IPS-NIHi7 (cell line): ENCODE measurements at regions not wholly inside any gene's neighbourhood (a gene's known extent, or its start where the extent isn't known, plus 50 kb on each side); places are given as distances from the start of the nearest gene placed in this dataset.

Source experiments
- DNase-seq: peaks from one replicate; pipeline ENCODE4 v3.0.0; 2012; ENCODE audit warnings: mixed read lengths; ENCODE audit errors: extremely low spot score

DNA sequence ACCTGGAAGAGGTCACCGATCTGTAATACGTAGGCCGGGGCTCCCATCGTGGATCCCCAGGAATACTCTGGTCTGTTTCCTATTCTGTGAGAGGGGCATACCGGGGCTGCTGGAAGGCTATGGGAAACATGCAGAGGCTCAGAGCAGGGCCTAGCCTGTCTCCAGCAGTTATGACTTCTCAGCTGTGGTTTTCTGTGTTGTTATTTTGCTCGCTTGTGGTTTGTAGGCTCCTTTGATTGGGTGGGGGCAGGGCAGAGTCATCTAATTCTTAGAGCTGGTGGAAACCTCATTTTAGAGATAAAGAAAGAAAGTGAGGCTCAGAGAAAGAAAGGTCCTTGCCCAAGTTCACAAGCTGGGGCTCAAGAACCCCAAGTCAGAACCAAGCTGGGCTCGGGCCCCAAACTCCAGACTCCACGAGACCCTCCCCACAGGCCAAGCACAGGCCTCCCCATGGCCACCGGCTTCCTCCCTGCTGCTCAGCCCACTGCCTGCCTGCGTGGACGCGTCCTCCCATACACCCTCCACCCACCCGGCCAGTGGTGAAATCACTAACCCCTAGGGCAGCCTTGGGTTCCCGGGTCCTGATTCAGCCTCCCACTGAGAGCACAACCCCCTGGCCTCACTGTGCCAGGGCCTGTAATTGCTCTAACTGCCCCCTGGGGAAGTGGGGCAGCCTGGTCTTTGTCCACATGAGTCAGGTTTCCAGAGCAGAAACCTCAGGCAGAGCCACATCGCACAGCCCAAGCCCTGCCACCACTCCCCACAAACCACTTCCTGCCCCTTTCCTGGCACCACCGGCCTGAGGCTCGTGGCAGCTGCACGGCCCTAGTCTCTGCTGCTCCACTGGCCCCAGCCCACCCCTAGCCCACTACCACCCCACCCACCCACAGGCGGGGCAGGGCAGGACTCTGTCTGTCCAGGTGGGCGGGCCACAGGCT lies 270.8 kb downstream of the UACA start:
- DNase-seq: no peak

DNA sequence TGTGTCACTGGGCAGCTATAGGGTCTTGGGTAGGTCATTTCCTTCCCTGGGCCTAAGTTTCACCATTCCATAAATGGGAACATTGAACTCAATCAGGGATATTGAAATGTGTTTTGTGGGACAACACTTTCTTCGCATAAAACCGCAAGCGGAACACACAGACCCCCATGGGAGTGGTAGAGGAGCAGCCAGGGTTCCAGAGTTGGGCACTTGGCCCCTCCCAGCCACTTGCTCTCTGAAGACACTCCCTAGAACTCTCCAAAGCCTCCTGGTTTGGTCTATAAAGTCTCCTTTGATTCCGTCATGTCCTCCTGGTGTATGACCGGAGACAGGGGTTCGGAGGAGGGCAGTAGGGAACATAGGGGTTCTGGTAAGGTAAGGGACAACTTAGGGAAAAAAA lies 271.7 kb downstream of the UACA start:
- DNase-seq: no peak

DNA sequence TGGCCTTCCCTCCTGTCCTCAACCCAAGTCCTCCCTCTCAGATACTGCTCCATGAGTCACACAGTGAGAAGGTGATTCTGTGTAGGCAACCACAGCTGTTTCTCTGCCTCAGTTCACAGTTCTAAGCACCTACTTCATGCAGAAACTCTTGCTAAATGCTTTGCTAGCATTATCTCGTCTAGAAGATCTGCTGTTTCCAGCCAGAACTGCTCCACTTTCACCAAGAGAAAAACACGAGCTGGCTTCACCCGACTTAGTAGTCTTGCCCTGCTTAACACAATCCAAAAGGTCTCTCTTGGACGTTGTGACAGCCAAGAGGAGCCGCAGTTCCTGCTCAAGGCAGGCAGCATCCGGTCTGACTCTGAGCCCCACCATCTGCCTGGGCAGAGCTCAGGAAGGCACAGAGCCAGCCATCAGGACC lies 272.1 kb downstream of the UACA start:
- no peak for DNase-seq

DNA sequence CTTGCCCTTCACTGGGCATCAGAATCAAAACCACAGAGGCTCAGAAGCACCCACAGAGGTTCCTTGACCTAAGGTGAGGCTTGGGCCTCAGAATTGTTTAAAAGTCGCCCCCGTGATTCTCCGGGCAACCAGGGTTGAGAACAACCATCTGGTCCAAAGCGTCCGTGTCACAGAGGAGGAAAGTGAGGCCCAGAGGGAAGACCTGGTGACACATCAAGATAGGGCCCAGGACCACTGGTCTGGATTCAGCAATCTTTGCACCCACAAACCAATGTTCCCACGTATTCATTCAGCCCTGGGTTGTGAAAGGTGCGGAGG lies 272.6 kb downstream of the UACA start:
- DNase-seq: no peak

DNA sequence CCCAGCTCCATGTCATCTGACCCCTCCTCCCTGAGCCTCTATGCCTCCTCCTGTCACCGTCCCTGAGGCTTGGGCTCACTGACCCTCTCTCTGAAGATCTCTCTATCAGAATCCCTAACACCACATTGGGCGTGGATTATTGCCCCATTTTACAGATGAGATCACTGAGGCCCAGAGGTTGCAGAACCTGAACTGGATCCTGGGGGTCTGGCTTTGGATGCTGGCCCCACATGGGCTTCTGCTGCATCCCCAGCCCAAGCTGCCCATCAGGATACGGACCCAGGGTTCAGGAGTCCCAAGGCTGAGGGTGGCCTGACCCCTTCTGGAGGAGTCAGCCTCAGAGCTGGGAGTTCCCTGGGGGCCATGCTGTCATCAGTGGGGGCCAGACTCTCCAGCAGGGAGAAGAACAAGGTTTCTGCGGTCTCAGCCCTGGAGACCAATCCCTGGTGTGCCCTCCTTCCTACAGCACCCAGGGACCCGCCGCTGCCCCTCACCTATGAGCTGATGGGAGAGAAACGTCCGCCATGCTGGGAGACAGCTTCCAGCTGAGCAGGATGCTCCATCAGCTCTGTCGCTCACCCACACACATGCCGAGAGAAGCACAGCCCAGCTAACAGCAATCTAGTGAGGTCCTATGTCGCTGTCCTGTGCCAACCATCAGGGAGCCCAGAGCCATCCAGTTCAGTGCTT lies 273.1 kb downstream of the UACA start:
- no peak for DNase-seq

DNA sequence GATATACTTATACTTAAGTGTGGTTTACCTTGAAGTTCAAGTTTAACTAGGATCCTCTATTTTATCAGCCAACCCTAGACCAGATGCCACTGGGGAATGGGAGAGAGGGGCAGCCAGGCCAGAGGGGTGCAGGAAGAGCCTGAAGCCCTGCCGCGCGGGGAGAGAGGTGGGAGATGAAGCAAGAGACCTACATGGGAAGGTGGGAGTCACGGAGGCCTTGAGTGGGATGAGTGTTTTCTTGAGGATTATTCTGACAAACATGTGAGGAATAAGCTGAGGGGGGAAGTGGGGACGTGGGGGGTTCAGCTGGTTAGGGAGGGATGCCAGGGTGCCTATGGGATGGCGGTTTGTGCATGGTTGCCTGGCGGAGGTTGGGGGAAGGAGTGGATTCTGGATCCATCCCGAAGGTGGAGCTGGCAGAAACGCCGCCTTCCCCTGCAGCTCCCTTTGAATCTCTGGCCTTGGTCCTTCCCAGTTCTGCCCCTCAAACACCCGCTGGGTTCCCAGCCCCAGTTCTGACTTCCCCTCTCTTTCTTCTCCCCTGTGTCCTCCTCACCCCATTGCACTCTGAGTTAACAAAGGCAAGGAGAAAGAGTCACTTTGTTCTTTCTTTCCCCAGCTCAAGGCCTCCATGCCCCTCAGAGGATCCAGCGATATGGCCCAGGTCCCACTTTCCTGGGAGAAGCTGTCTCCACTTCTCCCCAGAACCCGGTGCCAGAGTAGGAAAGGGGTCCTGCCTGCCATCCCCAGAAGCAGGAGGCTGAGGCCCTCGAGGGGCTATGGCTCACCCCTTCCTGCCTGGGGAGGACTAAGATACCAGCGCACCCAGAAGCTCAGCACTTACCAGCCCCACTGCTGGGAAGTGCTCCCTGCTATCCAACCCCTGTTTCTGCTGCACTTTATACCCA lies 274.2 kb downstream of the UACA start:
- DNase-seq: no peak

DNA sequence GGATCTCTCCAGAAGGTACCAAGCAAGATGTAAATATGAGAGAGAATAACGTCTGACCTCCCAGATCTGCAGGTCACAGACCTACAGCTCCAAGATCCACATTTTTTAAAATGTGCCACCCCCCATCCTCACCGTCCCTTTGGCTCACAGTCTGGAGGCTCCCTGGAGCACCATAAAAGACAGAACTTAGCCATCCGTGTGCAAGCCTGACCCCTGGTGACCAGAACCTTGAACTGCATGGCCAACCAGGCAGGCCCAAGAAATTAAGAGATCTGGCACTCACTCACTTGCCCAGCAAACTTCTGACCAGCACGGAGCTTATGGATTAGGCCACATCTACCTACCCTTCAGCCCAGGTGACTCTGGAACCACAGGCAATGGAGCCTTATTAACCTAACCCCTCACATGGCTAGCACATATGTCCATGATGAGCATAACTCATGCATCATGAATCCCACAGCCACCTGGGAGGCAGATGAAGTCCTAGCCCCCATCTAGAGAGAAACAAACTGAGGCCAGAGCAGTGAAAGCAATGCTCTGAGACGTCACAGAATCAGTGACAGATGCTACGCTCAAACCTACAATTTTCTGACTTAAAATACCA lies 275.3 kb downstream of the UACA start:
- peak; percentile 89 for DNase-seq

DNA sequence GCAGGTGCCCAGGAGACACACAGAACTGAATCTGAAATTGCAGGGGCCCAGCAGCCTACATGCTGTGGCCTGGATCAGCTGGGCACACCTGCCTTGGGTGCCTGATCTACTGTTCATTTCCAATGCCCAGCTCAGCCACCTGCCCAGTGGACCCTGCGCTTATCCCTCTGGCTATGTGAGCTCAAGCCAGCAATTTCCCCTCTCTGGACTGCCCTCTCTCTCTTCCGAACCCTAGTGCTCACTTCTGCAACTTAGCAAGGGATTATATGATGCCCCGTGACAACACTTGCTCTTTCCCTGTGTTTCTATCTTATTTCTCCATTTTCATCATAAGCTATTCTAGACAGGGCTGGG lies 276.0 kb downstream of the UACA start:
- no peak for DNase-seq

DNA sequence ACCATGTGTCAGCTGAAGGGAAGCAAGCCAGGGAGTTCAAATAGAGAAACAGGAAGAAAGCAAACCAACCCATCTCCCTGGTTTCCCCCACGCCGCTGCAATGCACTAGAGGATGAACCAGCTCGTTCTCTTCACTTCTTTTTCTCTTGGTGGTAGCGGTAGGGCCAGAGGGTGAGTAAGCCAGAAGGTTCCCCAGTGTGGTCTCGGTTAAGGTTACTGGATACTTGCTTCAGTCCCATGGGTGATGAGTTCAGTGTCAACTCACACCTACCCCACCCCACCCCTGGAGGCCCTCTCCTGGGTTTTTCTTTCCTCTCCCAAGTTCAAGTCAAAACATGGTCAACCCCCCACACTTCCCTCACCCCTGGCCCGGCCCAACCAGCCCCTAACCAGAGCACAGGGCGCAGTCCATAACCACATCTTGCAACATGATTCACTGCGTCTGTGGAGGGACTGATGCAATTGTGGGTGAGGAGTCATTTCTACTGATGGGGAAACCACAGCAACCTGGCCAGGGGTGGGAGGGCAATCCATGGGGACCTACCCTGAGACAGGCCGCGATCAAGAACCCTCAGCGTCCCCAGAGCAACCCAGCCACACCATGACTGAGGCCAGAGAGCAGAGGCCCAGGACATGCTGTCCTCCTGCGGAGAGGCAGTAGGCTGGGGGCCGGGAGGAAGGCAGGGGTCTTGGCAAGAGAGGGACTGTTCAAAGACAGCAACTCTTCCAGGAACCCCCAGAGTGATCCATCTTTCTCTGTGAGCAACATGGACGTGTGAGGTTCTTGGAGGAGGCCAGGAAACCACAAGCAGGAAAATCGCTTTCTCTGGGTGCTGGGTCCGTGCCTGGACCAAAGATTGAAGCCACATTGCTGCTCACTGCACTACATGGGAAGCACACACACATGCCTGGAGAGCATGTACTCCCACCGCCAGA lies 276.6 kb downstream of the UACA start:
- no peak for DNase-seq

DNA sequence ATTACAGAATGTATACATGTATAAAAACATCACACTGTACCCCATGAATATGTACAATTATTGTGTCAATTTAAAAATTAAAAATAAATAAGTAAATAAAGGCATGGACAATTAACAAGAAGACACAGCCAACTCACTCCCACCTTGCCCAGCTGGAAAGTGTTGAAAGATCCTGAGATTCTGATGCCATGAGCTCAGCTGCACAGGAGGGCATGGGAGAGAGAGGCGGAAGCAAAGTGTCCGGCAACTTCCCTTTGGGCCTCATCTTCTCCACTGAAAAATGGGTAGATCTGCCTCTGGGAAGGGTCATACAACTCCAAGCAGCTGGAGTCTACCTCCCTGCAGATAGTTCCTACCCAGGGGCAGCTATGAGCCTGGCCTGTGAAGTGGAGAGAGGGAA lies 277.3 kb downstream of the UACA start:
- no peak for DNase-seq

DNA sequence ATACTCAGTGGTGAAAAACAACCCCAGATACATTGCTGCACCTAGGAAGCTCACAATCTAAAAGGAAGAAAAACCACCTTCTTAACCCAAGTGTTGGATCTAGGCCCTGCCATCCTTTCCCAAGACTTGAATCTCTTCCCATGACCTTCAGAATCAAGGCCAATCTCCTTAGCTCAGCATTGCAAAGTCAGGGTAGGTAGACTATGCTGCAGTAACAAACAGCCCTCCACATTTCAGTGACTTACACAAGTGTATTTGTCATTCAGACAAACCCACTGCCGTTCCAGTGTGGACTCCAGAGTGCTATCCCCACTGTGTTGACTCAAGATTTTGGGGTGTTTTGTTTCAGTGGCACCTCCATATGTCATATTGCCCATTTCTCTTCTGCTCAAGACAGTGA lies 278.4 kb downstream of the UACA start:
- DNase-seq: no peak

DNA sequence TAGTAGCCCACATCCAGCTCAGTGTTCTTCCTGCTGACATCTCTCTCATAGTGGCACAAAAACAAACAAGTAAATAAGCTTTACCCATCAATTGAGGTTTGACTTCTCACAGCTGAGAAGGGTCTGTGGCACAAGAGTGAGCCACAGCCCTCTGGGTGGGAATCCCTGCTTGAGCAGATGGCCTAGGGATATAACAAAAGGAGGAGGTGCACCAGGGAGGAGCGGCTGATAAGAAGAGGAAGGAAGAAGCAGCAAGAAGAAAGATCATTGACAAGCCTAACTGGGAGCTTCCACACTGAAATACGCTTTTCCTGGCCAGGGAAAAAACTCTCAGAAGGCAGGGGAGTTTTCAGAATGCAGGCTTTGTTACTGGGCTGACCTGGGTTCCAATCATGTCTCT lies 279.8 kb downstream of the UACA start:
- DNase-seq: no peak

DNA sequence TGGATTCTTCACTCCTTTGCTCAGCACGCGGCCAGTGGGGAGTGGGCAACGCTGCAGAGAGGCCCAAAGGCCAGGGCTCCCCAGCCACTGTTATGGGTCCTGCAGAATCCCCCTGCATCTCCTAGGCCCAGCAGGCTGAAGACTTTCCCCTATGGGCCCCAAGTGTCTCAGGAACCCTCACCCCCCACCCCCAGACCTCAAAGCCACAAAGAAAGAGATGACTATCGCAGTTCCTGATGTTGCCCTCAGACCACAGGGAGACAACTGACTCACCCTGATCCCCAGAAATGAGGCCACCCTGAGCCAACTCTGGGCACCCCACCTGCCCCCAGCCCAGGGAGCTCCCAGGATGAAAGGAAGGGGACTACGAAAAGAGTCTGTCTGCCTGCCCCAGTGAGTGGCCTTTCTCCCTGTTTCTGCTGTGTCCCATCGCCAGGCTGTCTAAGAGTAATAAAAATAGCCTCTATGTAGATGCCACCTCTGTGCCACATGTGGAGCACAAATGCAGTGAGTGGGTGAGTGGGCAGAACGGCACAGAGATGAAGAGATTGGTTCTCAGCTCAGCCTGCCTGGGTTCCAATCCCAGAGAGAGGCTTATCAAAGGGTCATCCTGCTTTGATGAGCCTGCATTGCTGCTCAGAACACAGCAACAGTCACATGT lies 283.0 kb downstream of the UACA start:
- DNase-seq: no peak

DNA sequence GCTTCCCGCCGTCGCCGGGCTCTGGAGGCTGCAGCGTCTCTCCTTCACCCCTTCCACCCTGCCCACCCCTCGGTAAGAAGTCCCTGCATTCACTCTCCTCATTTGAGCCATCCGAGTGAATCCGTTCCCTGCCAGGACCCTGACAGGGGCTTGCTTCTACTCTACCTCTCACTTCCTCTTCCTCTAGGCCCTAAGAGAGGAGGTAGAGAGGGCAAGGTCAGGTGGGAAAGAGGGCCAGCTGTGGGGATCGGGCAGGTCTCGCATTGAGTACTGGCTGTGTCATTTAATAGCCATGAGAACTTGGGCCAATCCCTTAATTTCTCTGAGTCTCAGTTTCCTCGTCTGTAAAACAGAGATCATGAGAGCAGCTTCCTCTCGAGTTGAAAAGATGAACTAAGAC lies 283.6 kb downstream of the UACA start:
- DNase-seq: no peak

DNA sequence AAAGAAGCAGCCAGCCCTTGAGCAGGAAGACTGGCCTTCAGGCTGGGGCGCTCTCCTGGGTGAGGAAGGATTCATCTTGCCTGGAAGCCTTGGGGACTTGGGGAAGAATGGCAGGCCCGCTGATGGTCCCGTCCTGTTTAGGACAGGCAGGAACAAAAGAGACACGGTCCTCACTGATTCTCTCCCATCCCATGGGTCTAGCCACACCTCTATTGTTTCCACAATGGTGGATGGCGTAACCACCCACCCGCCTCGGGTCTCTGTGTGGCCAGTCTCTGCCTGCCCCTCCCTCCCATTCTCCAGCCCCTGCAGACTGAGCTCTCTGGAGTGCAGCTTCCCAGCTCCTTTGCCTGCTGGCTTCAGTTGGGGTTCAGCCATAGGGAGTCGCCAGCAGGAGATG lies 284.3 kb downstream of the UACA start:
- DNase-seq: no peak

DNA sequence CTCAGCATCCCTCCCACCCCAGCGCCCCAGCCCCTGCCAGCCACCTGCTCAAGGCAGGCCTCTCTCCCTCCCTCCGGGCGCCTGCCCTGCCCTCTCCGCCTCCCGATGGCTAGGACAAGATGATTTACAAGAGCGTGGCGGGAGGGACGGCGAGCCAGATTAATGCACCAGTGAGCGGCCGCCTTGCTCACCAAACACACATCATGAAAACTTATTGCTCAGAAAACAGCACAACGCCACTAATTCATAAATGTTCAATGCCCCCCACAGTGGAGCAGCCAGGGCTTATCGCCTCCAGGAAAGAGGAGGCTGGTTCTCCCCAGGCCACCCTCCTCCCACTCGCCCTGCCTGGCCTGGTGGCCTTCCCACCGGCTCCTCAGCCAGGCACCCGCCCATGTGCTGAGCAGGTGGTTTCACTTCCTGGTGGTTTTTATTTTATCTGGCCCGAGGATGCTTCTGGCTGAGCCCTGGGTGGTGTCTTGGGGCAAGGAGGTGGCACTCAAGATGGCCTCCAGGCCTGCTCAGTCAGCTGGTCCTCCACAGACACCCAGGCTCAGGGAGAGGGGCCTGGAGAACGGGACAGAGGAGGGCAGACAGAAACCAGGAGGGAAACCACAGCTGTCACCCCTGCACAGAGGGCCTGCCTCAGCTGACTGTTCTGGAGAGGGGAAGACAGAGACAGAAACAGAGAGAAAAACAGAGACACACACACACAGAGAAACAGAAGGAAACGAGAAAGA lies 284.9 kb downstream of the UACA start:
- DNase-seq: no peak

DNA sequence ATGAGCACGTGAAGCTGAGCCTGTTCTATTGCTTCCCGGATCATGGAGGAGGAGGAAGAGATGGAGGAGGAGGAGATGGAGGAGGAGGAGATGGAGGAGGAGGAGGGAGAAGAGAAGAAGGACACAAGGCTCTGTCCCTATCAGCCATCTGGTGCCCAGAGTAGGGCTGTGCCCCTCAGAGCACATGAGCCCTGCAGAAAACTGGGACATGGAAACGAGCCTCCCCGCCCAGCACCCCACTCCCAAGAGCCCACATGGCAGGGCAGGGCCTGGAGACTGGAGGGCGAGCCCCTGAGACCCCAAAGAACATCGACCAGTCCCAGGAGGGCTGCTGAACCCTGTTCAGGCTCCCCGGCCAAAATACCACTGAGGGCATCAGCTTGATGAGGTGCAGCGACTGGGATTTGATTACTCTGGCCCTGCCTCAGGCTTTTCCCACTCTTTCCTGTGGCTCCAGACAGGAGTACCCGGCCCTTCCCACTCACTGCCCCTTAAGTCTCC lies 285.6 kb downstream of the UACA start:
- DNase-seq: no peak

DNA sequence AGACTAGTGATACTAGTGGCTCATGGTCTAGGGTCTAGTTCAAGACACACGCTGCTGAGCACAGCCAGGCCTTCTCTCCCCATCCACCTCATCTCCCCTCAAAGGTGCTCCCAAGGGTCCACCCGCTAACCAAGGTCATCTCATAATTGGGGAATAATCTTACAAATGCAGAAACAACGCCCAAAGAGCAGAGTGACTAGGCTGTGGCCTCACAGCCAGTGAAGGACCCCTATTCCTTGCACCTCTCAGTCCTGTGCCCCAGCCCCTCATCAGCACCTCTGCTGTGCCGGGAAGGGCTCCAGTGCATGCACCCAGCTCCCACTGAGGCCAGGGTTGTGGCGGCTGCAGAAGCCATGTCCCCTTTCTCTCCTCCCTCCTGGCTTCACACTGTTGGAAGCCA lies 286.9 kb downstream of the UACA start:
- DNase-seq: no peak

DNA sequence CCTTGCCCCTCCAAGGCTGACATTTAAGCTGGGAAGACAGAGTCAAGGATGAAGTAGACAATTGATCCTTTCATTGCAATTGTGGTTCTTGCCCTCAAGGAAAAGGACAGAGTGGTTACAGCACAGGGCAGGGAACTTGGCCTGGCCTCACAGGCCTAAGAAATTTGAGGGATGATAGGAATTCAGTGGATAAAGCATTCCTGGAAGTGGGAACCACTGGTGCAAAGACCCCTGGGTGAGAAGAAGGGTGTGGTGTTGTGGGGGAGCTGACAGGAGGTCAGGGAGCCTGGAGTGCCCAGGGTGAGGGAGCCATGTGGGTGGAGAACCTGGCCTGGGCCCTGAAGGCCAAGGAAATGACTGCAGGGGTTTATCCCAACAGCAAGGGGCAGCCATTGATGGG lies 287.4 kb downstream of the UACA start:
- no peak for DNase-seq

DNA sequence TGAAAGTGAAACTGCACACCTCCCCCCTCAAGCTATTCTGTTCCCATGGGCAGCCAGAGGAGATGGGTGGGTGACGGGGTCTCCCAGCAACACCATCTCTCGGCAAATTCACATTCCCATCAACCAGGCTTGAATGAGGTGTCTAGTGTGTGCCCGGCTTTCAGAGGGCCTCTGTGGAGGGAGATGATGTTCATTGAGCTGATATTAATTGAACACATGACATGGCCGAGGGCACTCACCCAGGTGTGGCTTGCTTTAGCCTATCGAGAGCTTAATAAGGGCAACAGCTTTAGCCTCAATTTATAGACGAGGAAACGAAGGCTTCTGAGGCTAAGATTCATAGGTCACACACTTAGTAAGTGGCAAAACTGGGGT lies 288.0 kb downstream of the UACA start:
- no peak for DNase-seq
